Astrocyte (in vitro differentiated cells and primary cell): ENCODE measurements at regions not wholly inside any gene's neighbourhood (a gene's known extent, or its start where the extent isn't known, plus 50 kb on each side); places are given as distances from the start of the nearest gene placed in this dataset.

ENCODE experiments used
- CTCF ChIP-seq: IDR thresholded peaks from 2 replicates; pipeline ENCODE4 v1.5.1; 2011; ENCODE audit warnings: low read depth, mild to moderate bottlenecking, inconsistent platforms, low read length, moderate library complexity; ENCODE audit not compliant: insufficient read depth
- EZH2 ChIP-seq: IDR thresholded peaks from 2 replicates; pipeline ENCODE4 v1.6.1; 2012; ENCODE audit warnings: mild to moderate bottlenecking, low read length, inconsistent platforms; ENCODE audit not compliant: insufficient read depth

GRCh38 chr1:4954392-4954791, 300.0 kb downstream of the AJAP1 start:
- TF ChIP-seq CTCF (no peak), EZH2 (no peak)
